ENCODE measurements at regions not wholly inside any gene's neighbourhood (a gene's known extent, or its start where the extent isn't known, plus 50 kb on each side); places are given as distances from the start of the nearest gene placed in this dataset.

GRCh38 chr9:80082213-80082612, 510.4 kb downstream of the TLE4 start:
- H3K79me2 ChIP-seq (ENCODE audit: low read length), result no peaks in the 10 kb centered on the region
- H3K9me3 ChIP-seq (ENCODE audit: low read length), result no peaks in the 10 kb centered on the region
- no peaks in the 10 kb centered on the region for H4K20me1 ChIP-seq (ENCODE audit: insufficient read depth, low read depth, low read length)
- no peaks in the 10 kb centered on the region for H3K4me1 ChIP-seq (ENCODE audit: low read length)
- no peaks in the 10 kb centered on the region for H3K27me3 ChIP-seq (ENCODE audit: low read length)
- H3K4me3 ChIP-seq (ENCODE audit: low read length), result no peak overlapping the region
- no peak overlapping the region for H3K4me2 ChIP-seq (ENCODE audit: low read depth, low read length, poor library complexity, severe bottlenecking)
- no peaks in the 10 kb centered on the region for H3K36me3 ChIP-seq (ENCODE audit: insufficient read depth, low read length)
- no peak overlapping the region for H3K9ac ChIP-seq (ENCODE audit: low read length)
- no peak for DNase-seq
- H3K27ac ChIP-seq (ENCODE audit: low read length), result no peak overlapping the region
- H2AFZ ChIP-seq (ENCODE audit: low read length), result no peak overlapping the region
- no peaks in the 10 kb centered on the region for H3K9me2 ChIP-seq (replicated peaks; ENCODE audit: insufficient read depth, low read length)

DNA sequence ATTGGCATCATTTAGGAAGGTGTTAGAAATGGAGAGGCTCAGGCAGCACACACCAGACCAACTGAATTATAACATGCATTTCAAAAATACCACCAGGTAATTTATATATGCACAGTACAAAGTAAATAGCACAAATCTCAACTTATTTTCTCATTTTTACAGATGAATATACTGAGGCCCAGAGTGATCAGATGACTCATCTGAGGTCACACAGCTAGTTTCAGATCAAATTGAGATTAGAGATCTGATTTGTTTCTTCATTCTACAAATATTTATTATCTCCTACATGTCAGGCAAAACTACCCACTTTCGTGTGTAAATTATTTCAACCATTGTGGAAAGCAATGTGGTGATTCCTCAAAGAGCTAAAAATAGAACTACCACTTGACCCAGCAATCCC, 507.1 kb downstream of the TLE4 start:
- no peak overlapping the region for H3K4me3 ChIP-seq (ENCODE audit: low read length)
- no peaks in the 10 kb centered on the region for H3K9me2 ChIP-seq (replicated peaks; ENCODE audit: insufficient read depth, low read length)
- DNase-seq, result no peak
- H3K36me3 ChIP-seq (ENCODE audit: insufficient read depth, low read length), result no peaks in the 10 kb centered on the region
- H2AFZ ChIP-seq (ENCODE audit: low read length), result no peak overlapping the region
- no peaks in the 10 kb centered on the region for H4K20me1 ChIP-seq (ENCODE audit: insufficient read depth, low read depth, low read length)
- H3K9ac ChIP-seq (ENCODE audit: low read length), result no peak overlapping the region
- no peak overlapping the region for H3K27ac ChIP-seq (ENCODE audit: low read length)
- H3K9me3 ChIP-seq (ENCODE audit: low read length), result no peaks in the 10 kb centered on the region
- H3K4me1 ChIP-seq (ENCODE audit: low read length), result no peaks in the 10 kb centered on the region
- H3K79me2 ChIP-seq (ENCODE audit: low read length), result no peaks in the 10 kb centered on the region
- no peak overlapping the region for H3K4me2 ChIP-seq (ENCODE audit: low read depth, low read length, poor library complexity, severe bottlenecking)
- no peaks in the 10 kb centered on the region for H3K27me3 ChIP-seq (ENCODE audit: low read length)

GRCh38 chr9:80077059-80077458, 505.3 kb downstream of the TLE4 start:
- Histone ChIP-seq H2AFZ (ENCODE audit: low read length) (no peak overlapping the region), H3K9me3 (ENCODE audit: low read length) (no peaks in the 10 kb centered on the region), H3K9me2 (replicated peaks; ENCODE audit: insufficient read depth, low read length) (no peaks in the 10 kb centered on the region), H3K27me3 (ENCODE audit: low read length) (no peaks in the 10 kb centered on the region), H4K20me1 (ENCODE audit: insufficient read depth, low read depth, low read length) (no peaks in the 10 kb centered on the region), H3K27ac (ENCODE audit: low read length) (no peak overlapping the region), H3K4me3 (ENCODE audit: low read length) (no peak overlapping the region), H3K79me2 (ENCODE audit: low read length) (no peaks in the 10 kb centered on the region), H3K36me3 (ENCODE audit: insufficient read depth, low read length) (no peaks in the 10 kb centered on the region), H3K9ac (ENCODE audit: low read length) (no peak overlapping the region), H3K4me2 (ENCODE audit: low read depth, low read length, poor library complexity, severe bottlenecking) (no peak overlapping the region), H3K4me1 (ENCODE audit: low read length) (no peaks in the 10 kb centered on the region)
- no peak for DNase-seq

DNA sequence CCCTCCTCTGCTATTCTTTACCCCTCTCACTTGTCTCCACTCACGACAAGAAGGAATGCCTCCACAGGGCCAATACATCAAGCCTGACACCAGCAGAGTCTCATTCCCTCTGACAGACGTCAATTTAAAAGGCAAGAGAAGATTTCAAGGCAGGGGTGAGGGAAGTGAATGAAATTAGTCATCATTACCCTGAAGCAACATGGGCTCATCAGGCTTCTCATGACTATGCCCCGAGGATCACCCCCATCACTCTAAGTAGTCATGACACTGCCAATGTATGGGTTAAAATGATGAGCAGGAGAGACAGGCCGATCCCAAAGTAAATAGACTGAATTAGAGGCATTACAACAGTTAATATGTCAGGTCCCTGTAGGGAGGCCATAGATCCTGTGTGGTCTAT, 504.4 kb downstream of the TLE4 start:
- Histone ChIP-seq H3K27ac (ENCODE audit: low read length) (no peak overlapping the region), H2AFZ (ENCODE audit: low read length) (no peak overlapping the region), H3K9ac (ENCODE audit: low read length) (no peak overlapping the region), H3K9me2 (replicated peaks; ENCODE audit: insufficient read depth, low read length) (no peaks in the 10 kb centered on the region), H3K27me3 (ENCODE audit: low read length) (no peaks in the 10 kb centered on the region), H3K4me2 (ENCODE audit: low read depth, low read length, poor library complexity, severe bottlenecking) (no peak overlapping the region), H3K36me3 (ENCODE audit: insufficient read depth, low read length) (no peaks in the 10 kb centered on the region), H3K79me2 (ENCODE audit: low read length) (no peaks in the 10 kb centered on the region), H4K20me1 (ENCODE audit: insufficient read depth, low read depth, low read length) (no peaks in the 10 kb centered on the region), H3K4me3 (ENCODE audit: low read length) (no peak overlapping the region), H3K9me3 (ENCODE audit: low read length) (no peaks in the 10 kb centered on the region), H3K4me1 (ENCODE audit: low read length) (no peaks in the 10 kb centered on the region)
- DNase-seq, result no peak

GRCh38 chr9:80074439-80074838, 502.7 kb downstream of the TLE4 start:
- no peaks in the 10 kb centered on the region for H3K9me3 ChIP-seq (ENCODE audit: low read length)
- H2AFZ ChIP-seq (ENCODE audit: low read length), result no peak overlapping the region
- no peak overlapping the region for H3K4me2 ChIP-seq (ENCODE audit: low read depth, low read length, poor library complexity, severe bottlenecking)
- H3K4me3 ChIP-seq (ENCODE audit: low read length), result no peak overlapping the region
- H3K4me1 ChIP-seq (ENCODE audit: low read length), result no peaks in the 10 kb centered on the region
- no peaks in the 10 kb centered on the region for H3K79me2 ChIP-seq (ENCODE audit: low read length)
- H3K9ac ChIP-seq (ENCODE audit: low read length), result no peak overlapping the region
- H3K9me2 ChIP-seq (replicated peaks; ENCODE audit: insufficient read depth, low read length), result no peaks in the 10 kb centered on the region
- H3K36me3 ChIP-seq (ENCODE audit: insufficient read depth, low read length), result no peaks in the 10 kb centered on the region
- H4K20me1 ChIP-seq (ENCODE audit: insufficient read depth, low read depth, low read length), result no peaks in the 10 kb centered on the region
- no peaks in the 10 kb centered on the region for H3K27me3 ChIP-seq (ENCODE audit: low read length)
- no peak overlapping the region for H3K27ac ChIP-seq (ENCODE audit: low read length)
- DNase-seq, result no peak

DNA sequence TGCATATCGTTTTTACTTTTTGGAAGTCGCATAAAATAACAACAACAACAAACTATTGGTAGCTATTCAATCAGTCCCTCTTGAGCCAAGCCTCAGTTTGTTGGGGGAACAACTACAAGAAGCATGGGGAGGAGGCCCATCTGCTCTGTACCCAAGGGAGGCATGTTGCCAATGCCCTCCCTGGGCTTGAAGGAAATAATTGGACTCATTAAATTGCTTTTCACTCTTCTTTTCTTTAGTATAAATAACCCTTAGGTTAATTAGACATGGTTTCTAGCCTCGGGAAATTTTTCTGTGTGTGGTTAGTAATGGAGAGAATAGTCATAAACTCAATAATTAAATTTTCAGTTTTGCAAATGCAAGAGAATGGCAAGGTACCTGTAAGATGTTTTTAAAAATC, 500.7 kb downstream of the TLE4 start:
- H3K9me3 ChIP-seq (ENCODE audit: low read length), result no peaks in the 10 kb centered on the region

GRCh38 chr9:80070071-80070742, 498.4 kb downstream of the TLE4 start:
- no peaks in the 10 kb centered on the region for H3K4me1 ChIP-seq (ENCODE audit: low read length)
- H3K4me3 ChIP-seq (ENCODE audit: low read length), result no peak overlapping the region
- H3K9ac ChIP-seq (ENCODE audit: low read length), result no peak overlapping the region

More for the DNA sequence above, 500.7 kb downstream of the TLE4 start:
- Histone ChIP-seq H3K9me2 (replicated peaks; ENCODE audit: insufficient read depth, low read length) (no peaks in the 10 kb centered on the region), H2AFZ (ENCODE audit: low read length) (no peak overlapping the region), H3K79me2 (ENCODE audit: low read length) (no peaks in the 10 kb centered on the region), H3K27ac (ENCODE audit: low read length) (no peak overlapping the region), H3K4me1 (ENCODE audit: low read length) (no peaks in the 10 kb centered on the region), H3K4me2 (ENCODE audit: low read depth, low read length, poor library complexity, severe bottlenecking) (no peak overlapping the region), H3K9ac (ENCODE audit: low read length) (no peak overlapping the region), H3K36me3 (ENCODE audit: insufficient read depth, low read length) (no peaks in the 10 kb centered on the region), H4K20me1 (ENCODE audit: insufficient read depth, low read depth, low read length) (no peaks in the 10 kb centered on the region), H3K27me3 (ENCODE audit: low read length) (no peaks in the 10 kb centered on the region), H3K4me3 (ENCODE audit: low read length) (no peak overlapping the region)
- no peak for DNase-seq

DNA sequence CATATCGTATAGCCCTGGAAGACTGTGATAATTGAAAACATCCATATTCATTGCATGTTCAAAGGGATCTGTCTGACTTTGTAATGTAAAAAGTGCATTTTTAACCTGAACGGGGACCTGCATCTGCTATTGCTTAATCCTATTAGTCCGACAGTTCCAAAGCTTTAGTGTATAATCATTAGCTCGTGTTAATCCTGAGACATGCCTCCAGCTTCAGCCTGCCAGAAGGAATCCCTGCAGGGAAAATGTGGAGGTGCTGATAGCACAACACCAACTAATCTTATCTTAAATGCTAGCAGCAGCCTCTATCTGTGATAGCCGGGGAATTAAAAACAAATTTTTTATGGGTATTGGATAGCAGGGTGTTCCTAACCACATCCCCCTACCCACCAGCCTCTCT, 495.2 kb downstream of the TLE4 start:
- no peak overlapping the region for H2AFZ ChIP-seq (ENCODE audit: low read length)

More at GRCh38 chr9:80070071-80070742, 498.4 kb downstream of the TLE4 start:
- no peak overlapping the region for H3K27ac ChIP-seq (ENCODE audit: low read length)
- H3K36me3 ChIP-seq (ENCODE audit: insufficient read depth, low read length), result no peaks in the 10 kb centered on the region
- H2AFZ ChIP-seq (ENCODE audit: low read length), result no peak overlapping the region
- no peak for DNase-seq
- H3K79me2 ChIP-seq (ENCODE audit: low read length), result no peaks in the 10 kb centered on the region
- H3K9me2 ChIP-seq (replicated peaks; ENCODE audit: insufficient read depth, low read length), result no peaks in the 10 kb centered on the region
- no peaks in the 10 kb centered on the region for H4K20me1 ChIP-seq (ENCODE audit: insufficient read depth, low read depth, low read length)
- H3K27me3 ChIP-seq (ENCODE audit: low read length), result no peaks in the 10 kb centered on the region
- no peaks in the 10 kb centered on the region for H3K9me3 ChIP-seq (ENCODE audit: low read length)
- no peak overlapping the region for H3K4me2 ChIP-seq (ENCODE audit: low read depth, low read length, poor library complexity, severe bottlenecking)

More for the DNA sequence above, 495.2 kb downstream of the TLE4 start:
- Histone ChIP-seq H3K79me2 (ENCODE audit: low read length) (no peaks in the 10 kb centered on the region), H4K20me1 (ENCODE audit: insufficient read depth, low read depth, low read length) (no peaks in the 10 kb centered on the region), H3K27ac (ENCODE audit: low read length) (no peak overlapping the region), H3K27me3 (ENCODE audit: low read length) (no peaks in the 10 kb centered on the region), H3K9me3 (ENCODE audit: low read length) (no peaks in the 10 kb centered on the region), H3K4me2 (ENCODE audit: low read depth, low read length, poor library complexity, severe bottlenecking) (no peak overlapping the region), H3K4me1 (ENCODE audit: low read length) (no peaks in the 10 kb centered on the region), H3K4me3 (ENCODE audit: low read length) (no peak overlapping the region), H3K36me3 (ENCODE audit: insufficient read depth, low read length) (no peaks in the 10 kb centered on the region), H3K9ac (ENCODE audit: low read length) (no peak overlapping the region), H3K9me2 (replicated peaks; ENCODE audit: insufficient read depth, low read length) (no peaks in the 10 kb centered on the region)
- no peak for DNase-seq

Data from Karpas-422 (cell line).